Spleen (tissue), 7 donors: ENCODE measurements at regions not wholly inside any gene's neighbourhood (a gene's known extent, or its start where the extent isn't known, plus 50 kb on each side); places are given as distances from the start of the nearest gene placed in this dataset.

ENCODE experiments used
- POLR2A ChIP-seq, 3 donors: fragments of 450-650 bp; IDR thresholded peaks; one replicate each; pipeline ENCODE4 v1.5.1; 2017; ENCODE audit warnings: antibody characterized with exemption in 3 of 3, mild to moderate bottlenecking in 1 of 3
- TF ChIP-seq, protein P1 (sequence below), 11 experiments: fragments of 200-600 bp in 7 of 11; fragments of 450-650 bp in 4 of 11; sonication (generic) in 4 of 11; IDR thresholded peaks in 8 of 11; conservative IDR thresholded peaks in 3 of 11; 1 replicate in 7 of 11; 2 replicates in 4 of 11; pipeline versions ENCODE4 v1.4.0 to v1.8.0; 2016 to 2021; ENCODE audit warnings: antibody characterized with exemption in 11 of 11, inconsistent platforms in 4 of 11, mild to moderate bottlenecking in 1 of 11
- donor health status: DM: no; HTN: no; CAD: no; lungs with moderate emphysema.
- donor health status: DM: no; HTN: no; CAD: no.
- donor health status: DM: no; HTN: no; CAD: no.

DNA sequence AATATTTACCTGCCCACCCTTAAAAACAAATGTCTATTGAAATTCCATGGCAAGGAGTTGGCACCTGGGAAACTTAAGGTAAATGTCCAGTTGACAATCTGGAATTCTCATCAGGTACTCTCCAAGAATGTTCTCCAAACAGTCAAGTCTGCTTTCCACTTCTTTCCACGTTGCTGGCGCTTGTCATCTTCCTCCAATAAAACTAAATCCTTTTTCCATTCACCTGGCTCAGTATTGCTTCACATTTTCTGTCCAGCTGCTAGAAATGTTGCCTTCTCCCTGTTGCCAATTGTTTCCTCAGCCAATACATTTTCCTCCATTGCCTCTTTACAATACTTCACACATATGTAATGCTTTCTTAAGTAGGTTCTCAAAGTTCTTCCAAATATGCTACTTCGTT, 1288.1 kb upstream of the MAP3K7 start:
- no peak for TF ChIP-seq POLR2A (IDR thresholded peaks at IDR 0.05)
- TF ChIP-seq, protein P1, sequence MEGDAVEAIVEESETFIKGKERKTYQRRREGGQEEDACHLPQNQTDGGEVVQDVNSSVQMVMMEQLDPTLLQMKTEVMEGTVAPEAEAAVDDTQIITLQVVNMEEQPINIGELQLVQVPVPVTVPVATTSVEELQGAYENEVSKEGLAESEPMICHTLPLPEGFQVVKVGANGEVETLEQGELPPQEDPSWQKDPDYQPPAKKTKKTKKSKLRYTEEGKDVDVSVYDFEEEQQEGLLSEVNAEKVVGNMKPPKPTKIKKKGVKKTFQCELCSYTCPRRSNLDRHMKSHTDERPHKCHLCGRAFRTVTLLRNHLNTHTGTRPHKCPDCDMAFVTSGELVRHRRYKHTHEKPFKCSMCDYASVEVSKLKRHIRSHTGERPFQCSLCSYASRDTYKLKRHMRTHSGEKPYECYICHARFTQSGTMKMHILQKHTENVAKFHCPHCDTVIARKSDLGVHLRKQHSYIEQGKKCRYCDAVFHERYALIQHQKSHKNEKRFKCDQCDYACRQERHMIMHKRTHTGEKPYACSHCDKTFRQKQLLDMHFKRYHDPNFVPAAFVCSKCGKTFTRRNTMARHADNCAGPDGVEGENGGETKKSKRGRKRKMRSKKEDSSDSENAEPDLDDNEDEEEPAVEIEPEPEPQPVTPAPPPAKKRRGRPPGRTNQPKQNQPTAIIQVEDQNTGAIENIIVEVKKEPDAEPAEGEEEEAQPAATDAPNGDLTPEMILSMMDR (IDR thresholded peaks at IDR 0.05 in 8 of 11, conservative IDR thresholded peaks at IDR 0.05 in 3 of 11) = no peak
